Vagina (tissue), 2 donors: ENCODE measurements at regions not wholly inside any gene's neighbourhood (a gene's known extent, or its start where the extent isn't known, plus 50 kb on each side); places are given as distances from the start of the nearest gene placed in this dataset.

Source experiments
- DNase-seq, 2 donors: peaks; one replicate each; pipeline ENCODE4 v3.0.0-alpha.2; 2017; ENCODE audit errors: extremely low spot score in 2 of 2
- H3K27ac ChIP-seq: fragments of 200-600 bp; sonication (generic); one replicate; pipeline ENCODE4 v1.5.1; 2019
- H3K27me3 ChIP-seq: fragments of 200-600 bp; sonication (generic); one replicate; pipeline ENCODE4 v1.5.1; 2019
- H3K36me3 ChIP-seq, 2 donors: fragments of 200-600 bp; sonication (generic); one replicate each; pipeline ENCODE4 v1.5.1; 2017 to 2019
- H3K4me1 ChIP-seq: fragments of 200-600 bp; sonication (generic); one replicate; pipeline ENCODE4 v1.5.1; 2019
- H3K4me3 ChIP-seq, 2 donors: fragments of 200-600 bp; sonication (generic); 1 replicate in 1 of 2; 2 replicates in 1 of 2; pipeline ENCODE4 v1.5.1; 2016 to 2019
- H3K9me3 ChIP-seq: fragments of 200-600 bp; sonication (generic); one replicate; pipeline ENCODE4 v1.5.1; 2019
- POLR2A ChIP-seq, 2 donors: fragments of 450-650 bp; IDR thresholded peaks; one replicate each; pipeline ENCODE4 v1.6.1; 2017; ENCODE audit warnings: antibody characterized with exemption in 2 of 2, mild to moderate bottlenecking in 2 of 2, moderate library complexity in 2 of 2
- POLR2AphosphoS5 ChIP-seq, 2 donors: sonication (generic); formaldehyde crosslinking; IDR thresholded peaks; one replicate each; pipeline ENCODE4 v1.9.0; 2017; ENCODE audit warnings: antibody characterized with exemption in 2 of 2, mild to moderate bottlenecking in 2 of 2, low read depth in 1 of 2; ENCODE audit not compliant: insufficient read depth in 1 of 2
- intact Hi-C: fragments of 100-400 bp; cut with DNase I; formaldehyde crosslinking; loops from one replicate; pipeline ENCODE4 v1.15.1; 2023
- TF ChIP-seq, protein P1 (sequence below), 3 experiments: fragments of 450-650 bp in 2 of 3; fragments of 200-600 bp in 1 of 3; sonication (generic) in 1 of 3; IDR thresholded peaks; one replicate each; pipeline ENCODE4 v1.5.1; 2017 to 2019; ENCODE audit warnings: antibody characterized with exemption in 3 of 3, mild to moderate bottlenecking in 2 of 3, moderate library complexity in 2 of 3

DNA sequence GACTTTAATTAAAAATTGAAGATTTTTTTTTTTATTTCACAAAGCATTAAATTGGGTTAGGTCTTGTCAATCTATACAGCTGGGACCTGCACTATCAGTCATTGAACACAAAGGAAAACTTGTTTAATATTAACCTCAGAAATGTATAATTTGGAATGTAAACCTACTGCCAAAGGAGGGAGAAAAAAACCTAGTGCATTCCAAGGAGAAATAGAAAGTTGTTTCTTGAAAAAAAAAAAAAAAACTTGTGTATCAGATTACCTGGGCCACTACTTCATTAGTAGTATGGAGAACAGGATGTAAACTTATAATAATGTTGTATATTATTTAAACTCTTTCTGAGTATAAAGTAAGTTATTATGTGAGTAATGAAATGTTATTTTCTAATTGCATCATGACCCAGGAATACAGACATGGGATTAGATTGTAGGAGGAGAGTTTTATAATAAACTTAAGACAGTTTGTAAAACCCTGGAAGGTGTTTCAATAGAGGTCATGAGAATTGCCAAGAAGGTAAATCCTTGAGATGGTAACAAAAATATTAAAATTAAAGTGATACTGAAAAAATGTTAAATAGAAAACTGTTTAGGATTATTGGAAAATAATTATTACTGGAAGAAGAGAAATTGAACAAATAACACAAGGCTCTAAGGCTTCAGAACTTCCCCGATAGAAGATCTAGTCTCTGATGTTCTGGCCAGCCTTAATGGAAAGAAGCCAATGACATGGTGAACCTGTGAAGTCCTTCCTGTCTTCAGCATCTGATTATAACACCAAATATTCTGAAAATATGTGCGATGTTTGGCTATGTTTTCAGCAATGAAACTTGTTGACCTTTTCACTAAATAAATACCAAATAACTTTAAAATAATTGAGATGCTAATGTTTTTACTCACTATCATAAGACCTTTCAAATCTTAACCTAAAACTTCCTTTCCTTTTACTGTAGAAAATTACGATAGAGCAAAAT, 412.8 kb upstream of the LYPLAL1 start:
- Histone ChIP-seq H3K27me3 (no peaks in the 10 kb centered on the region), H3K4me1 (no peaks in the 10 kb centered on the region), H3K36me3 (no peaks in the 10 kb centered on the region), H3K9me3 (no peaks in the 10 kb centered on the region), H3K4me3 (no peak overlapping the region), H3K27ac (no peak overlapping the region)
- DNase-seq: no peak
- intact Hi-C loops: no loop called here
- no peak for TF ChIP-seq POLR2AphosphoS5 (IDR thresholded peaks at IDR 0.05; ENCODE audit: insufficient read depth in 1 of 2, low read depth in 1 of 2)
- TF ChIP-seq, protein P1, sequence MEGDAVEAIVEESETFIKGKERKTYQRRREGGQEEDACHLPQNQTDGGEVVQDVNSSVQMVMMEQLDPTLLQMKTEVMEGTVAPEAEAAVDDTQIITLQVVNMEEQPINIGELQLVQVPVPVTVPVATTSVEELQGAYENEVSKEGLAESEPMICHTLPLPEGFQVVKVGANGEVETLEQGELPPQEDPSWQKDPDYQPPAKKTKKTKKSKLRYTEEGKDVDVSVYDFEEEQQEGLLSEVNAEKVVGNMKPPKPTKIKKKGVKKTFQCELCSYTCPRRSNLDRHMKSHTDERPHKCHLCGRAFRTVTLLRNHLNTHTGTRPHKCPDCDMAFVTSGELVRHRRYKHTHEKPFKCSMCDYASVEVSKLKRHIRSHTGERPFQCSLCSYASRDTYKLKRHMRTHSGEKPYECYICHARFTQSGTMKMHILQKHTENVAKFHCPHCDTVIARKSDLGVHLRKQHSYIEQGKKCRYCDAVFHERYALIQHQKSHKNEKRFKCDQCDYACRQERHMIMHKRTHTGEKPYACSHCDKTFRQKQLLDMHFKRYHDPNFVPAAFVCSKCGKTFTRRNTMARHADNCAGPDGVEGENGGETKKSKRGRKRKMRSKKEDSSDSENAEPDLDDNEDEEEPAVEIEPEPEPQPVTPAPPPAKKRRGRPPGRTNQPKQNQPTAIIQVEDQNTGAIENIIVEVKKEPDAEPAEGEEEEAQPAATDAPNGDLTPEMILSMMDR (IDR thresholded peaks at IDR 0.05): no peak
- no peak for TF ChIP-seq POLR2A (IDR thresholded peaks at IDR 0.05)

DNA sequence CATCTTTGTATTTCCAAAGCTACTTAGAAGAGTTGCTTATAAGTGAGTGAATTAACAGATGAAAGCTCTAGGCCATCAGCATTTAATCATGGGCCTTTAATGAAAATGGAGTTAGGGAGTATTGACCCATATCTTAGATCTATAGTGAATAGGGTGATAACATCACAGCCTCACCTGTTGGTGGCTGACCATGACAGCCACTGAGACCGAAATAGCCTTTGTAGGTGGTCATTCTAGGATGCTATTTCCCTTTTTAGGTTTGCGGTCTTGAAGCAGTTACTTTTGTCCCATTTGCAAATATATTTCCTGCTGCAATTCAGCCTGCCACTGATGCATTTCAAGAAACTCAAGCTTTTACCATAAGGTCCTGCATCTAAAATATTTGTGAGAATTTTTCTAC, 410.1 kb upstream of the LYPLAL1 start:
- TF ChIP-seq POLR2A (IDR thresholded peaks at IDR 0.05) (no peak), POLR2AphosphoS5 (IDR thresholded peaks at IDR 0.05; ENCODE audit: insufficient read depth in 1 of 2, low read depth in 1 of 2) (no peak)
- TF ChIP-seq, protein P1 (IDR thresholded peaks at IDR 0.05): no peak
- Histone ChIP-seq H3K27me3 (no peaks in the 10 kb centered on the region), H3K4me1 (no peaks in the 10 kb centered on the region), H3K36me3 (no peaks in the 10 kb centered on the region), H3K27ac (no peak overlapping the region), H3K4me3 (no peak overlapping the region), H3K9me3 (no peaks in the 10 kb centered on the region)
- DNase-seq: no peak
- intact Hi-C loops: no loop called here

DNA sequence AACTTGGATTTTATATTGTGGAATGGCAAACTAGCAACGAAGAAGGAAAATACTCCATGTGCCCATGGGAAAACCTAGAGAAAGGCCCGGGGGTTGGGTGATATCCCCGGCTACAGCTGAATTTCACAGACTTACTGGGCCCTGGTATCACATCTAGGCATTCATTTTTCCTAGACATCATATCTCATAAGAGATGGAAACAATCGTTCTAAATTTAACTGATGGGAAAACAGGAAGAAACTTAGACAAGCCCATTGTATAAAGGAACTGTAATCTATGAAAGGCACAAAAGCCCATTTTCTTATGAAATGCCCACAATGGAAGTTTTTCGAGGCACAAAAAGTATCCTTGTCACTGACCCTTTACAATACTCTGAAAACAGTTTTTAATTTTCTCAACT, 407.9 kb upstream of the LYPLAL1 start:
- no peak for DNase-seq
- intact Hi-C loops: no loop called here
- H3K36me3 ChIP-seq: no peaks in the 10 kb centered on the region

DNA sequence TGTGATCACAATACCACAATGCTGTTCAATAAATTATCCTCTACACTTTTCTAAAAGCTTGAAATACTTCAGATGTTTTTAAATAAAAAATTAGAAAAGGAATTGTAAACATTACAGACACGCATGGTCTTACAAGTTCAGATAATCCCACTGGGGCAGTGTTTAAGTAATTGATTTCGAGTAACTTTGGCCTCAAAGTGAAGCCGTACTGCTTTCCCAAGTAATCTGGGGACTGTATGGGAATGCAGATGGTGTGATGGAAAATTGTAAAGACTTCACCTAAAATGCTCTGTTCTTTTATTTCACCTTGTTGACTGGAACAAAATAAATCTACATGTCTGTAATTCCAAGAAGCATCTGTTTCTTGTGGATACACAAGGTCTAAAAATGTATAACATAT, 401.7 kb upstream of the LYPLAL1 start:
- TF ChIP-seq POLR2AphosphoS5 (IDR thresholded peaks at IDR 0.05; ENCODE audit: insufficient read depth in 1 of 2, low read depth in 1 of 2) (no peak), POLR2A (IDR thresholded peaks at IDR 0.05) (no peak)
- TF ChIP-seq, protein P1 (IDR thresholded peaks at IDR 0.05): no peak
- no peak for DNase-seq
- H3K9me3 ChIP-seq: no peaks in the 10 kb centered on the region
- no peaks in the 10 kb centered on the region for H3K4me1 ChIP-seq
- no peaks in the 10 kb centered on the region for H3K27me3 ChIP-seq
- no peak overlapping the region for H3K27ac ChIP-seq
- no peak overlapping the region for H3K4me3 ChIP-seq
- no peaks in the 10 kb centered on the region for H3K36me3 ChIP-seq
- intact Hi-C loops: no loop called here

More for the DNA sequence above, 407.9 kb upstream of the LYPLAL1 start:
- H3K27ac ChIP-seq: no peak overlapping the region
- no peak overlapping the region for H3K4me3 ChIP-seq
- TF ChIP-seq, protein P1 (IDR thresholded peaks at IDR 0.05): no peak
- no peak for TF ChIP-seq POLR2AphosphoS5 (IDR thresholded peaks at IDR 0.05; ENCODE audit: insufficient read depth in 1 of 2, low read depth in 1 of 2)
- TF ChIP-seq POLR2A (IDR thresholded peaks at IDR 0.05): no peak
- no peaks in the 10 kb centered on the region for H3K4me1 ChIP-seq
- H3K27me3 ChIP-seq: no peaks in the 10 kb centered on the region
- no peaks in the 10 kb centered on the region for H3K9me3 ChIP-seq

DNA sequence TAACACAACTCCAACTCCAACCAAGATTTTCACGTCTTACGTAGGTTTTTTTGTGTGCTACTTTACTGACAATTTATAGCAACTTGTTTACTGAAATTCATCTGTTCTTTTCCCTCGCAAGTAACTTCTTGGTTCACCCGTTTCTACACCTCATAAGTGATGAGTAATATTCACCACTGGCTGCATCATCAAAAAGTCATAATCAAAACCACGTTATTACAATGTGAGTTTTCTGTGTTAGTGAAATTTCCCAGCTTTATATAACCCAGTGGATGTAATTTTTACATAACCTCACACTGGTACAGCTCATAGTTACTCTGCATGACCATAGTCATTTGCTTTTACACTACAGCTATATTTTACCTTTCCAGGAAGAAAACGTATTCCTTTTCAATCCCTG, 401.1 kb upstream of the LYPLAL1 start:
- Histone ChIP-seq H3K4me1 (no peaks in the 10 kb centered on the region), H3K27me3 (no peaks in the 10 kb centered on the region), H3K27ac (no peak overlapping the region), H3K4me3 (no peak overlapping the region), H3K36me3 (no peaks in the 10 kb centered on the region), H3K9me3 (no peaks in the 10 kb centered on the region)
- TF ChIP-seq POLR2A (IDR thresholded peaks at IDR 0.05) (no peak), POLR2AphosphoS5 (IDR thresholded peaks at IDR 0.05; ENCODE audit: insufficient read depth in 1 of 2, low read depth in 1 of 2) (no peak)
- TF ChIP-seq, protein P1 (IDR thresholded peaks at IDR 0.05): no peak
- intact Hi-C loops: no loop called here
- no peak for DNase-seq
